ENCODE measurements at regions not wholly inside any gene's neighbourhood (a gene's known extent, or its start where the extent isn't known, plus 50 kb on each side); places are given as distances from the start of the nearest gene placed in this dataset.

- no peak for TF ChIP-seq CTCF (IDR thresholded peaks at IDR 0.05; ENCODE audit: borderline replicate concordance, control extremely low read depth, extremely low read depth, insufficient read depth, missing control alignments)
- DNase-seq (ENCODE audit: low spot score) = no peak
- in situ Hi-C loops (cut with MboI; ENCODE audit: low sequenced_read_pairs, unreplicated experiment) = no loop called here
Observed at GRCh38 chr6:81238390-81238789, 514.1 kb downstream of the TENT5A start.

GRCh38 chr6:81237226-81237625 lies 515.3 kb downstream of the TENT5A start:
- in situ Hi-C loops (cut with MboI; ENCODE audit: low sequenced_read_pairs, unreplicated experiment) = no loop called here
- DNase-seq (ENCODE audit: low spot score) = no peak
- TF ChIP-seq CTCF (IDR thresholded peaks at IDR 0.05; ENCODE audit: borderline replicate concordance, control extremely low read depth, extremely low read depth, insufficient read depth, missing control alignments) = no peak

- DNase-seq (ENCODE audit: low spot score) = no peak
- no peak for TF ChIP-seq CTCF (IDR thresholded peaks at IDR 0.05; ENCODE audit: borderline replicate concordance, control extremely low read depth, extremely low read depth, insufficient read depth, missing control alignments)
- in situ Hi-C loops (cut with MboI; ENCODE audit: low sequenced_read_pairs, unreplicated experiment) = no loop called here
Observed at GRCh38 chr6:81235512-81235911, 517.0 kb downstream of the TENT5A start.

GRCh38 chr6:81233990-81234389 lies 518.5 kb downstream of the TENT5A start:
- TF ChIP-seq CTCF (IDR thresholded peaks at IDR 0.05; ENCODE audit: borderline replicate concordance, control extremely low read depth, extremely low read depth, insufficient read depth, missing control alignments) = no peak
- DNase-seq (ENCODE audit: low spot score) = no peak
- in situ Hi-C loops (cut with MboI; ENCODE audit: low sequenced_read_pairs, unreplicated experiment) = no loop called here

GRCh38 chr6:81228912-81229555 lies 523.4 kb downstream of the TENT5A start:
- DNase-seq (ENCODE audit: low spot score) = no peak
- in situ Hi-C loops (cut with MboI; ENCODE audit: low sequenced_read_pairs, unreplicated experiment) = no loop called here

GRCh38 chr6:81226957-81227356 lies 525.5 kb downstream of the TENT5A start:
- TF ChIP-seq CTCF (IDR thresholded peaks at IDR 0.05; ENCODE audit: borderline replicate concordance, control extremely low read depth, extremely low read depth, insufficient read depth, missing control alignments) = no peak
- in situ Hi-C loops (cut with MboI; ENCODE audit: low sequenced_read_pairs, unreplicated experiment) = no loop called here
- no peak for DNase-seq (ENCODE audit: low spot score)

More at GRCh38 chr6:81228912-81229555, 523.4 kb downstream of the TENT5A start:
- TF ChIP-seq CTCF (IDR thresholded peaks at IDR 0.05; ENCODE audit: borderline replicate concordance, control extremely low read depth, extremely low read depth, insufficient read depth, missing control alignments) = no peak

Measured in GM13976 (cell line).